ENCODE measurements at regions not wholly inside any gene's neighbourhood (a gene's known extent, or its start where the extent isn't known, plus 50 kb on each side); places are given as distances from the start of the nearest gene placed in this dataset.

DNA sequence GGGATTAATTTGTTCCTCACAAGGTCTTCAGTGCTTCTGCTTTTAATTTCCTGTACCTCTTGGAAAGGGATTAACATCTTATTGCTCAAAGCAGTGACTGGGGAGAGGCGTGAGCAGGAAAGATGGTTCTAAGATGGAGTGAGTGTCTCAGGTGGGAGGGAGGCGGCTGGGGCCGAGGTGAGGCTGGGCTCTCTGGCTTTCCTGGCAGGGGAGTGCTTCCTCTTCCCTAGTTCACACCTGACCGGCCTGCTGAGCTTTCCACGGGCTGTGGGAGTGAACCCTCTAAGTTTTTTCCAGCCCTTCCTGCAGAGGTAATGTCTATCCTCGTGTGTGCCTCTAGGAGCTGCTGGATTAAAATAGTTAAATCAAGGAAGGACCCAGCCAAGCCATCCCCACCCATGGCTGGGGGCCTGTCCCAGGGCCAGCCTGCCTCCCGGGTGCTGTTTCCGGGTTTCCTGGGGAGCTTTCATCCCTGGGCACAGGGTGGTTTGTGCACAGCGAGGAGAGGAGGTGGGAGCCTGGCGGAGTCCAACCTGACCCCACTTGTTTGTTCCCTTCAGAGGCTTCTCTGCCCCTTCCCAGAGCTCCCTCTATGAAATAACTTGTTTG, 179.1 kb downstream of the TFAP2C start:
- Histone ChIP-seq H3K4me3 (ENCODE audit: low read depth, low read length) (no peak overlapping the region), H3K36me3 (no peaks in the 10 kb centered on the region), H3K9me3 (ENCODE audit: severe bottlenecking) (no peaks in the 10 kb centered on the region), H3K27ac (no peak overlapping the region), H3K27me3 (ENCODE audit: insufficient read depth, low read depth, severe bottlenecking) (peaks cover 81% of the 10 kb centered on the region)
- DNase-seq = no peak
- TF ChIP-seq, protein P1, sequence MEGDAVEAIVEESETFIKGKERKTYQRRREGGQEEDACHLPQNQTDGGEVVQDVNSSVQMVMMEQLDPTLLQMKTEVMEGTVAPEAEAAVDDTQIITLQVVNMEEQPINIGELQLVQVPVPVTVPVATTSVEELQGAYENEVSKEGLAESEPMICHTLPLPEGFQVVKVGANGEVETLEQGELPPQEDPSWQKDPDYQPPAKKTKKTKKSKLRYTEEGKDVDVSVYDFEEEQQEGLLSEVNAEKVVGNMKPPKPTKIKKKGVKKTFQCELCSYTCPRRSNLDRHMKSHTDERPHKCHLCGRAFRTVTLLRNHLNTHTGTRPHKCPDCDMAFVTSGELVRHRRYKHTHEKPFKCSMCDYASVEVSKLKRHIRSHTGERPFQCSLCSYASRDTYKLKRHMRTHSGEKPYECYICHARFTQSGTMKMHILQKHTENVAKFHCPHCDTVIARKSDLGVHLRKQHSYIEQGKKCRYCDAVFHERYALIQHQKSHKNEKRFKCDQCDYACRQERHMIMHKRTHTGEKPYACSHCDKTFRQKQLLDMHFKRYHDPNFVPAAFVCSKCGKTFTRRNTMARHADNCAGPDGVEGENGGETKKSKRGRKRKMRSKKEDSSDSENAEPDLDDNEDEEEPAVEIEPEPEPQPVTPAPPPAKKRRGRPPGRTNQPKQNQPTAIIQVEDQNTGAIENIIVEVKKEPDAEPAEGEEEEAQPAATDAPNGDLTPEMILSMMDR (IDR thresholded peaks at IDR 0.05; ENCODE audit: low read depth, low read length) = no peak

DNA sequence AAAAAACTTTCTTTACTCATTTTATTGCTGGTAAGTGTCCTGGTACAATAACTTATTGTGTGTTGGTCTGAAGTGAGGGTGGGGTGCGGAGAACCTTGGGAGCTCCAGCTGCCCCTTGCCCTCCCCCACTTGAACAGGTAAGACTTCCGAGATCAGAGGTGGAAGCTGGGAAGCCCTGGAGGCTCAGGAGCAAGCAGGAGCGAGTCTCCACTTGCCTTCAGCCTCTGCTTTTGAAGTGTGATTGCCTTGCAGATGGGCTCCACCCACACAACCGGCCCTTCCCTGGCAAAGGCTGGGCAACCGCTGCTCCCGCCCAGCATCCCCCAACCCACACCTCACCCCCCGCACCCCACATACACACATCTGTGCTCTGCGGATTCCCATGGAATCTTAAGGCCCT, 179.6 kb downstream of the TFAP2C start:
- TF ChIP-seq, protein P1 (IDR thresholded peaks at IDR 0.05; ENCODE audit: low read depth, low read length) = no peak
- Histone ChIP-seq H3K9me3 (ENCODE audit: severe bottlenecking) (no peaks in the 10 kb centered on the region), H3K4me3 (ENCODE audit: low read depth, low read length) (no peak overlapping the region), H3K27ac (no peak overlapping the region), H3K36me3 (no peaks in the 10 kb centered on the region), H3K27me3 (ENCODE audit: insufficient read depth, low read depth, severe bottlenecking) (peaks cover 82% of the 10 kb centered on the region)
- DNase-seq = no peak

DNA sequence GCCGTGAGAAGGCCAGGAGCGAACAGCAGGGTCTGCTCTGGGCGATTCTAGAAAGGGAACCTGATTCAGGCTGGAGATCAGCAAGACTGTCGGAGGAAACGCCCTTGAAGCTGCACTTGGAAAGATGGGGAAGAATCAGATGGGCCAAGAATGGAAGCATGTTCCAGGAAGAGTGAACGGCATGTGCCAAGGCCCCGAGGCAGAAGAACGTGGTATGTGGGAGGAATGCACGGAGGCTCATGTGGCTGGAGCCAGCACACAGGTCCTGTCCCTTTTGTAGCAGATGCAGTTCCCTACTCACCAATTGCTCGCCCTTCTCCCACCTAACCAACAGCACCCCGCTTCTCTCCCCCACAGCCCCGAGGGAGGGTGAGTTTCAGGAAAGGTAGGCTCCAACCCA, 180.6 kb downstream of the TFAP2C start:
- Histone ChIP-seq H3K4me3 (ENCODE audit: low read depth, low read length) (no peak overlapping the region), H3K9me3 (ENCODE audit: severe bottlenecking) (no peaks in the 10 kb centered on the region), H3K36me3 (no peaks in the 10 kb centered on the region), H3K27me3 (ENCODE audit: insufficient read depth, low read depth, severe bottlenecking) (peaks cover 84% of the 10 kb centered on the region), H3K27ac (no peak overlapping the region)
- DNase-seq = no peak
- TF ChIP-seq, protein P1 (IDR thresholded peaks at IDR 0.05; ENCODE audit: low read depth, low read length) = no peak

DNA sequence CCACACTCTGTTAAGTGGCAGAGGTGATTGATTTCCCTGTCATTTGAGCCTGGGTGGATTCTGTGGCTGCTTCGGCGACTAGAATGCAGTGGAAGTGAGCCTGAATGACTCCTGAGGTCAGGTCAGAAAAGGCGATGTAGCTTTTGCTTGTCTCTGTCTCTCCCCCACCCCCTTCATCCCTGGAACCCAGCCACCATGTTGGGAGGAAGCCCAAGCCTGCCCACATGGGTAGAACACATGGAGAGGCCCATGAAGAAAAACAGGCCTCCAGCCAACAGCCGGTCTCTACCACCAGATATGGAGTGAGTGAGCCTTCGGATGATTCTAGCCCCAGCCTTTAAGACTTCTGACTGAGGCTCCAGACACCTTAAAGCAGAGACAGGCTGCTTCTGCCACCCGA, 181.0 kb downstream of the TFAP2C start:
- H3K27me3 ChIP-seq (ENCODE audit: insufficient read depth, low read depth, severe bottlenecking) = peaks cover 84% of the 10 kb centered on the region
- H3K4me3 ChIP-seq (ENCODE audit: low read depth, low read length) = no peak overlapping the region
- TF ChIP-seq, protein P1 (IDR thresholded peaks at IDR 0.05; ENCODE audit: low read depth, low read length) = no peak
- H3K27ac ChIP-seq = no peak overlapping the region
- no peaks in the 10 kb centered on the region for H3K9me3 ChIP-seq (ENCODE audit: severe bottlenecking)
- no peak for DNase-seq
- H3K36me3 ChIP-seq = no peaks in the 10 kb centered on the region

DNA sequence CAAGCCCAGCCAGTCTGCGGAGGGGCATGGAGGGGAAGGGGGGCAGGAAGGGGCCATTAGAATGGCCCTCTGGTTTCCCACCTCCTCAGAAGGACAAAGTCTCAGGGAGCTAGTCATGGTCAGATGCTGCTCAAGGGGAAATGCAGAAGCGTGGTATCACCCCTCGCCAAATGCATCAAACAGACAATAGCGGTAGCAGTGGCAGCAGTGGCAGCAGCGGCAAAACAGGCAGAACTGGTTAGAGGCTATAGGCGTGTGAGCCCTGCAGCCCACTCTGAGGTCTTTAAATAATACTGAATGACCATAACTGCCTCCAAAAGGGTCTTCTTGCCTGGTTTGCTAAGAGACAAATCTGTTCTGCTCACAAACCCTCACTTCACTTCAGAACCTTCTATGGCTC, 186.7 kb downstream of the TFAP2C start:
- TF ChIP-seq, protein P1 (IDR thresholded peaks at IDR 0.05; ENCODE audit: low read depth, low read length) = no peak
- no peaks in the 10 kb centered on the region for H3K36me3 ChIP-seq
- peaks cover 82% of the 10 kb centered on the region for H3K27me3 ChIP-seq (ENCODE audit: insufficient read depth, low read depth, severe bottlenecking)
- no peaks in the 10 kb centered on the region for H3K9me3 ChIP-seq (ENCODE audit: severe bottlenecking)
- no peak overlapping the region for H3K4me3 ChIP-seq (ENCODE audit: low read depth, low read length)
- no peak overlapping the region for H3K27ac ChIP-seq
- no peak for DNase-seq

DNA sequence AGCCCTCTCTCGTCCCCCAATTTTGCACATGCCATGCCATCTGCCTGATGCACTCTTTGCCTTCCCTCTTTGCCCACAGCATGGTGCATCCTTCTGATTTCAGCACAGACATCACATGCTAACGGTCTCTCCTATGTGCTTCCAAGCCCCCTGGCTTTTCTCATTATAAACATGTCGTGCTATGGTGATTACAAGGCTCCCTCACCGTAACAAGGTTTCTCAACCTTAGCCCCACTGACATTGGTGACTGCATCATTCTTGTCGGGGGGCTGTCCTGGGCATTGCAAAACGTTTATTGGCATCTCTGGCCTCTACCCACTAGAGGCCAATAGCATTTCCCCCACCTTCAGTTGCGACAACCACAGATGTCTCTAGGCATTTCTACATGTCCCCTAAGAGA, 187.2 kb downstream of the TFAP2C start:
- H3K4me3 ChIP-seq (ENCODE audit: low read depth, low read length) = no peak overlapping the region
- DNase-seq = no peak
- no peak overlapping the region for H3K27ac ChIP-seq
- TF ChIP-seq, protein P1 (IDR thresholded peaks at IDR 0.05; ENCODE audit: low read depth, low read length) = no peak
- H3K9me3 ChIP-seq (ENCODE audit: severe bottlenecking) = no peaks in the 10 kb centered on the region
- H3K36me3 ChIP-seq = no peaks in the 10 kb centered on the region
- H3K27me3 ChIP-seq (ENCODE audit: insufficient read depth, low read depth, severe bottlenecking) = peaks cover 84% of the 10 kb centered on the region

Data from WERI-Rb-1 (cell line).